DMS153 (cell line): ENCODE measurements at regions not wholly inside any gene's neighbourhood (a gene's known extent, or its start where the extent isn't known, plus 50 kb on each side); places are given as distances from the start of the nearest gene placed in this dataset.
"Not testable (repeated sequence)": the region's sequence is repeated elsewhere in the genome, so short reads cannot be mapped to it uniquely, and the experiment has no call there.

Source experiments
- DNase-seq: peaks from one replicate; lab custom pipeline; 2025; lab: John Stamatoyannopoulos, UW

DNA sequence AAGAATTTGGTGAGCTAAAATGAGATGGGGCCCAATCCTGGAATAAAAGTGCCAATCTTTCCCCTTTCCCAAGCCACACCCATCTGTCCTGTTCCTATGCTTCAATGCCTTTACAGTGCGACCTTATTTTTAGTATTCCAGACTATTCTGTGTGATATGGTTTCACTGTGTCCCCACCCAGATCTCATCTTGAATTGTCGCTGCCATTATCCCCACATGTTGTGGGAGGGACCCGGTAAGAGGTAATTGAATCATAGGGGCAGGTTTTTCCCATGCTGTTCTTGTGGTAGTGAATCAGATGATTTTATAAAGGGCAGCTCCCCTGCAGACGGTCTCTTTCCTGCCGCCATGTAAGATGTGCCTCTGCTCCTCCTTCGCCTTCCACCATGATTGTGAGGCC is 129.3 kb upstream of the KIF26B start:
- no peak for DNase-seq

DNA sequence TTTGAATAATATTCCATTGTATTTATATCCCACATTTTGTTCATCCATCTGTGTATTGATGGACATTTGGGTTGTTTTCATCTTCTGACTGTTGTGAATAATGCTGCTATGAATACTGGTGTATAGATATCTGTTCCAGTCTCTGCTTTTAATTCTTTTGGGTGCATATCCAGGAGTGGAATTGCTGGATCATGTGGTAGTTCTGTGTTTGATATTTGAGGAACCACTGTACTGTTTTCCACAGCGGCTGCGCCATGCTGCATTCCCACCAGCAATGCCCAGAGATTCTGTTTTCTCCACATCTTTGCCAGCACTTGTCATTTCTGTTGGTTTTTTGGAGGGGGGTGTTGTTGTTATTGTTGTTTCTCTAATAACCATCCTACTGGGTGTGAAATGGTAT is 131.6 kb upstream of the KIF26B start:
- DNase-seq, result no peak

DNA sequence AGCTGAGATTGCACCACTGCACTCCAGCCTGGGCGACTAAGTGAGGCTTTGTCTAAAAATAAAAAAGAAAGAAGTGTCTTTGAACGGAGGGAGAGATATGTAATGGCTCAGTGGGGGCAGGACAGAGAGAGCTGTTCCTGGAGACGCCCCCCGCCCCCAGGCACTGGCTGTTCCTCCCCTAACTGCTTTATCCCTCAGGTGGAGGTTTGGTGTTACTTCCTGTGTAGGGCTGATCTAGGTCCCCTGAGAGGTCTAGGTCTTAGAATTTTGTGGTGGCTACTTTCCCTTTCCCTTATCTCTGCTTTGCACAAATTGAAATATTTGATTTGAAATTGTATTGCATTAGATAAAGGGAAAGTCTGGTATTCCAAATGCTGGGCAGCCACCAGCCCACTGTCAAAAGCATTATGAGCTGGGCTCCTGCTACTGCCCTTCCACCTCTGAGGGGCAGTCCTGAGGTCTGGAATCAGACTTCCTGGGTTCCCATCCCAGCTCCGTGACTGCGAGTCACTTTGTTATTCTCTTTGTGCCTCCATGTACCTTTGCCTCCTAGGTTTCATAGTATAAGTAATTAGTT is 134.8 kb upstream of the KIF26B start:
- no peak for DNase-seq

DNA sequence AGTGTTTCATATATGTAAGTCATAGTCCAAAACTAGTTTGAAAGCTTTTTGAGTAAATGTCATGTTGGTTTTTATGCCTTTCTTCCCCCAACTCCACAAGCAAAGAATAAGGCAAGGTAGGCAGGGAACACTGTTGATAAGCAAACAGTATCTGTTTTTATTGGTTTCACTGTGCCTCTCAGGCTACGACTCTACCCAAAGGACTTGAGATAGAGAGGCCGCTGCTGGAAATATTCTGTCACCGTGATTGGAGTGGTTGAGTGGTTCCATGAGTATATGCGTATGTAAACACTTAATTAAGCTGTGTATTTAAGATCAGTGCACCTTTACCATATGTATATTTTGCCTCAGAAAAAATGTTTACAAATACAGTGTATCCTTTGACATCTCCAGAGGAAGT is 138.1 kb upstream of the KIF26B start:
- DNase-seq, result peak; percentile 98

DNA sequence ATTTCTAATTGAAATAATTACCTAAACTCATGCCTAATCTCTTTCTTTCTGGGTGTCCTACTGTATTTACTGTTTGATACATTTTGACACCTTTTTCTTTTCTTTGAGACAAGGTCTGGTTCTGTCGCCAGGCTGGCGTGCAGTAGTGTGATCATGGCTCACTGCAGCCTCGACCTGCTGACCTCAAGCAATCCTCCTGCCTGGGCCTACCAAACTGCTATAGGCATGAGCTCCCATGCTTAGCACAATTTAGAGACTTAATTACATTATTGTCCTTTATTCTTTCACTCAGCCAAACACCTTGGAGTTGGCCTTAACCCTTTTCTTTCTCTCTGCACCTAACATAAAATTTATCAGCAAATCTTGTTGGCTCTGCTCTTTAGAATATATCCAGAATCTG is 139.8 kb upstream of the KIF26B start:
- DNase-seq, result no peak

DNA sequence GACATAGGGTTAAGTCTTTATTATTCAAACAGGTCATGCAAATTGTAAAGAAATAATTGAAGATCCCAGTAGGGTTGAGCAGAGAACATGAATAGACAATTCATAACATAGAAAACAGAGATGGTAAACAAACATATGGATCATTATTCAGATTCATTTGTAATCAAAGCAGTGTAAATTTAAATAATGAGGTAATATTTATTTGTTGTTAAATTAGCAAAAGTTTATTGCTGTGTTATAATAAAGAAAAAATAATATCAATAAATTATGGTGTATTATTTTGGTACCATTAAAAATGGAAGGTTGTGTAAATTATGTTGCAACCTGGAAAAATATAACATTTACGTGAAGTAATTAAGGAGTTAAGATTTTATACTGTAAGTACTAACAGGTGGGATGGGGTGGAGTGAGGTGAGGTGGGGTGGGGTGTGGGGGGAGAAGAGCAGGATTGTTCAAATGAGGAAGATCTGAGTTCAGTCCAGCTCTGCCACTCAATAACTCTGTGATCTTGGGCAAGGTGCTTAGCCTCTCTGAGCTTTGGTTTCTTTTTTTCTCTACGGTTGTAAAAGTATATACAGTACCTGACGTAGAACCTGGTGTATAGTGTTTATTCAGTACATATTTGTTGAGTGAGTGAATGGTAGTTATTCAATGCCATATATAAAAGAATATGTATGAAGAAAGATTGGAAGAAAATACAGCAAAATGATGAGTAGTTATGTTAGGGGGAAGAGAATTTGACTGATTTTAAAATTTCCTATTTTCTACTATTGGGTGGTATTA is 140.3 kb upstream of the KIF26B start:
- no peak for DNase-seq

DNA sequence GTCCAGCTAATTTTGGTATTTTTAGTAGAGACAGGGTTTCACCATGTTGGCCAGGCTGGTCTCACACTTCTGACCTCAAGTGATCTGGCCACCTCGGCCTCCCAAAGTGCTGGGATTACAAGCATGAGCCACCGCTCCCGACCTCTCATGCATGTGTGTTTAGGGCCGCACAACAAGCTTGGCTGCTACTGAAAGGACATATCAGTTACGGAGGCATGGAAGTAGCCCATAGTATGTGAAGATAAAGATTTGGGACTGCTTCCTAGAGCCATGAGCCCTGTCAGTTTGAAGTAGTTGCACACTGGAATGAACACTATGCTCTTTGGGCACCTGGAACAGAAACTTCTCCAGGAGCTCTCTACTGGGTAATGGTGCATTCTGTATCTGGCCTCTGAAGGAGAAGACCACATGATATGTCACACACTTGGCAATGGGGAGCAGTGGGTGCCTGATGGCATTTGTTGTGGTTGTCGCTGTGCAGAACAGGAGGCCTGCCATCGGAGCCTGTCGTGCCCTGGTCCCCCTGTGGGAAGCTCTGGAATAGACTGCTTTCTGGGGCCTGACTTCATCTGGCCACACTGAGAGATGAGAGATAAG is 144.7 kb upstream of the KIF26B start:
- DNase-seq, result no peak

DNA sequence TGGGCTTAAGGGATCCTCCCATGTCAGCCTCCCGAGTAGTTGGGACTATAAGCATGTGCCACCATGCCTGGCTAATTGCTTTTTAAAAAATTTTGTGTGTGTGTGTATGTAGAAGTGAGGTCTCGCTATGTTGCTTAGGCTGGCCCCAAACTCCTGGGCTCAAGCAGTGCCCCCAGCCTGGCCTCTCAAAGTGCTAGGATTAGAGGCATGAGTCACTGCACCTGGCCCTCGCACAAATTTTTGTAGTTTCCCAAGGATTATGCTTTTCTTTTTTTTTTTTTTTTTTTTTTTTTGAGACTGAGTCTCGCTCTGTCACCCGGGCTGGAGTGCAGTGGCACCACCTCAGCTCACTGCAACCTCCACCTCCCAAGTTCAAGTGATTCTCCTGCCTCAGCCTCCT is 144.4 kb upstream of the HNRNPU start:
- no peak for DNase-seq

DNA sequence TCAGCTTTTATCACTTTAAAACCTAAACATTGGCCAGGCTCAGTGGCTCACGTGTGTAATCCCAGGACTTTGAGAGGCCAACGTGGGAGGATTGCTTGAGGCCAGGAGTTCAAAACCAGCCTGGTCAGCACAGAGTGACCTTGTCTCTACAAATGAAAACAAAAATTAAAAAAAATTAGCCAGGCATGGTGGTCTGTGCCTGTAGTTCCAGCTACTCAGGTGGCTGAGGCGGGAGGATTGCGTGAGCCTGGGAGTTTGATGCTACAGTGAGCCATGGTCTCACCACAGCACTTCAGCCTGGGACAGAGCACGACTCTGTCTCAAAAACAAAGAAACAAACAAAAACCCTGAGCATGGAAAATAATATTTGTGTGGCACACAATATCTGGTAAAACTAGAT is 143.5 kb upstream of the HNRNPU start:
- DNase-seq, result no peak

DNA sequence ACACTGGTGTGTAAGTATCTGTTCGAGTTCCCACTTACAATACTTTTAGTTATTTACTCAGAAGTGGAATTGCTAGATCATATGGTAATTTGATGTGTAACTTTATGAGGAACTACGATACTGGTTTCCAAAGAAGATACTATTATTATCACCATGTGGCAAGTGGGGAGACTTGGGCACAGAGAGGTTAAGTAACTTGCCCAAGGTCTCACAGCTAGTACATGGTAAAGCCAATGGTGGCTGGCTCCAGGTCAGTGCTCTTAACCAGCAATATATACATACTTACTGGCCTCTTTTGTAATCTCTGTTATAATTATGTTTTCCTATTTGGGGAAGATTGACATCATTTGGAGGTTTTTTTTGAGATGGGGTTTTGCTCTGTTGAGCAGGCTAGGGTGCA is 138.9 kb upstream of the HNRNPU start:
- no peak for DNase-seq

DNA sequence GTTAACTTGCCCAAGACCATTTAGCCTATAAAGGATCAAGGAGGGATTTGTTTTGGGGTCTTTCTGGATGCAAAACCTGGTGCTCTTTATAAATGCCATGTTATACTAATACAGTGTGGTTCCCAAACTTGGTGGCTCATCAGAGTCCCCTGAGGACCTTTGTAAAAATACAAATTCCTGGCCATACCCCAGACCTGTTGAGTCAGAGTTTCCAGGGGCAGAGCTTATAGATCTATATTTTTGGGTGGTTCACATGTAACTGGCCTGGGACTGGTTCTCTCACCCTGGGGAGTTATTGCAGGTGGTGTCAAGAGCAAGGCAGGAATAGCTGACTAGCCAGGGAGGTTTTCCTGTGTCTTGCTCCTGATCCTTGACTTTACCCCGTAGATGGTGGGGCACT is 136.9 kb upstream of the HNRNPU start:
- DNase-seq, result no peak

DNA sequence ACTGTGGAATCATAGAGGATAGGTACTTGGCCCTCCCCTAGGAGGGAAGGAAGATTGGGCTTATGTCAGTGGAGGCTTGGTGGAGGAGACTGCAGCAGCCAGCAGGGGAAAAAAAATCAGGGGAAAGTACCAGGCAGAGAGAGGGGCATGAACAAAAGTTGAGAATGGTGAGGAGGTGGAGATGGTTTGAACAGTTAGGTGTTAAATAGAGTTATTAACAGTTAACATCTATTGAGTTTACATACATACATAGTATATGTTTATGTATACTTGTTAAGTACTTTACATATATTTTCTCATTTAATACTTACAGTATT is 136.5 kb upstream of the HNRNPU start:
- no peak for DNase-seq

DNA sequence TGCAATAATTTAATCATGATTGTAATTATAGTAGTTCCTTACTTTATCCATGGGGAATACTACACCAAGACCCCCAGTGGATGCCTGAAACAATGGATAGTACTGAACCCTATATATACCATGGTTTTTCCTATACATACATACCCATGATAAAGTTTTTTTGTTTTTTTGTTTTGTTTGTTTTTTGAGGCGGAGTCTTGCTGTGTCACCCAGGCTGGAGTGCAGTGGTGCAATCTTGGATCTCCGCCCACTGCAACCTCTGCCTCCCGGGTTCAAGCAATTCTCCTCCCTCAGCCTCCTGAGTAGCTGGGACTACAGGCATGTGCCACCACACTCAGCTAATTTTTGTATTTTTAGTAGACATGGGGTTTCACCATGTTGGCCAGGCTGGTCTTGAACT is 135.3 kb upstream of the HNRNPU start:
- DNase-seq, result not testable (repeated sequence)

DNA sequence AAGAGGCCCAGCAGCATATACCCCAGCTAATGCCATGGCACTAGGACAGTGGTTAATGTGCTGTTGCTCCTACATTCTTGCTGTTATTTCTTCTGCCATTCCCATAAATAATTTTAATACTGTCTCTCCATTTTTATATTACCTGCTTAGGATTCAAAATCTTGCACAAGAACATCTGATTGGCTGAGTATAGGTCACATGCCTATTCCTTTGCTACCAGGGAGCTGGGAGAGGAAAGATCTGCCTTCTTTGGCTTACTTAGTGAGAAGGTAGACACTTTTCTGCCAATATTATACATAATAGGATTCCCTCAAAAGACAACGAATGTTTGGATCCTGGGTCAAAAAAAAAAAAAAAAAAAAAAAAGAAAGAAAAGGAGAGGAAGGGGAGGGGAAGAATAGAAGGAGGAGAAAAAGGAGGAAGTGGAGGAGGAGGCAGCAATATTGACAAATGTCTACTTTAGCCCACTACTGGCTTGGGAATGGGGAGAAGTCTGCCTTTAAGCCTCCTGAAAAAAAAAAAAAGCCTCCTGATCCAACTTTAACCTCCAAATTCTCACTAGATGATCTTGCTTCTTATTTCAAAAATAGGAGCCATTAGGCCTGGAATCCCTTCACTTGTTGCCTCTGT is 134.5 kb upstream of the HNRNPU start:
- DNase-seq, result no peak

DNA sequence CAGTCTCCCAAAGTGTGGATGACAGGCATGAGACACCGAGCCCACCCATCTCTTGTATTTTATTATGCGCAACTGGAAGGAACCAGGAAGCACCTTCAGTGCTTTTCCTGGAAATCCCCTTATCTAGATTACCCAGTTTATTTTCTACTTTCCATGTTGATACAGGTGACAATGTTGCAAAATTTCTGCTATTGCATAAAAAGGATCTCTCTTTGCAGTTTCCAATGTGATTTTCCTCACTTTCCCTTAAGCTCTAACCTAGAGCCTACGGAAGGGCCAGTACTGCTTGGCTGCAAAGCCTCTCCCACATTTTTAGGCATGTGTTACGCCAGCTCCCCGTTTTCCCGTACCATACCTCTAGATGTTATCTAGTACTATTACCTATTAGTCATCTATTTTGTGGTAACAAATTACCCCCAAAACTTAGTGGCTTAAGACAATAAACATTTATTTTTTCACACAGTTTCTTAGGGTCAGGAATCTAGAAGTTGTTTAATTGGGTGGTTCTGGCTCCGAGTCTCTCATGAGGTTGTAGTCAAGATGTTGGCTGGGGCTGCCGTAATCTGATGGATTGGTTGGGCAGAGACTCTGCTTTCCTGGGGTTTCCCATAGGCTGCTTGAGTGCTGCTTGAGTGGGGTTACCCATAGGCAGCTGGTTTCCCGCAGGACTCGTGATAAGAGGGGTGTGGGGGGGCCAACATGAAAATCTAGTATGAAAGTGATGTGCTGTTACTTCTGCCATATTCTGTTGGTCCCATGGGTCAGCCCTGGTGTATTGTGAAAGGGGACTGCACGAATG is 131.5 kb upstream of the HNRNPU start:
- DNase-seq, result no peak

DNA sequence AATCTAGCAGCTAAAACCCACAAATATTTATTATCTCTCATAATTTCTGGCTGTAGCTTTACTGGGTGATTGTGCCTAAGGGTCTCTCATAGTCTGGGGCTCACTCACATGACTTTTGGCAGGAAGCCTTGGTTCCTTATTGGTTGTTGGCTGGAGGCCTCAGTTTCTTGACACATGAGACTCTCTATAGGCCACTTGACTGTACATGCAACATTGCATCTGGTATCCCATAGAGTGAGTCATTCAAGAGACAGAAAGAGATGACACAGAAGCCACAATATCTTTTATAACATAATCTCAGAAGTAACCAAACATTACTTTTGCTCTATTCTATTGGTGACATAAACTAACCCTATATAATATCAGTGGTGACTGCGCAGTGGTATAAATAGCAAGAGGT is 128.5 kb upstream of the HNRNPU start:
- no peak for DNase-seq

DNA sequence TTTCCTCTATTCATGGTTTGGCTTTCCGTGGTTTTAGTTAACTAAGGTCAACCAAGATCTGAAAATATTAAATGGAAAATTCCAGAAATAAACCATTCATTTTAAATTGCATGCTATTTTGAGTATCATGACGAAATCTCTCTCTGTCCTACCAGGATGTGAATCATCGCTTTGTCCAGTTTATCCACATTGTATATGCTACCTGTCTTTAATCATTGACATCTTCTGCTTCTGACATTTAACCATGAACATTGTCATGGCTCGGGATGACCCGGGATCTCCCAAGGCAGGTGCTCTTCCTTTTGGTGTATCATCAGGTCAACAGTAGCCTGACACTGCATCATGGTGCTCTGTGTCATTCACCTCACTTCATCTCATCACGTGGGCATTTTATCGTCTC is 125.5 kb upstream of the HNRNPU start:
- DNase-seq, result no peak

DNA sequence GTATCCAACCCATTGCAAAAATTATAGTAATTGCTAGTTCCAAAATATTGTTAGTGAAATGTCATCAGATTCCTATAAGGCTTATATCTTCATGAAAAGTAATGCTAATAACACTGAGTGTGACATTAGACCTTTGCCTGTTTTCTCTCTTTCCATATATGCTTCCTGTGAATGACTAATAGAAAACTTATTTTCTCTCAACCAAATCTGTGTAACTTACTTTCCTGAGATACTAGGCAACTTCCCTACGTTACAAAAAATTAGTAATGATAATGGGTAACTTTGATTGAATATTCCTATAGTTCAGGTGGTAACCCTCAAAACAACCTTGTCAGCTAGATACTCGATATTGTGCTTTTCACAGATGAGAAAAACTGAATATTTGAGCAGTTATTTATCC is 124.2 kb upstream of the HNRNPU start:
- no peak for DNase-seq

DNA sequence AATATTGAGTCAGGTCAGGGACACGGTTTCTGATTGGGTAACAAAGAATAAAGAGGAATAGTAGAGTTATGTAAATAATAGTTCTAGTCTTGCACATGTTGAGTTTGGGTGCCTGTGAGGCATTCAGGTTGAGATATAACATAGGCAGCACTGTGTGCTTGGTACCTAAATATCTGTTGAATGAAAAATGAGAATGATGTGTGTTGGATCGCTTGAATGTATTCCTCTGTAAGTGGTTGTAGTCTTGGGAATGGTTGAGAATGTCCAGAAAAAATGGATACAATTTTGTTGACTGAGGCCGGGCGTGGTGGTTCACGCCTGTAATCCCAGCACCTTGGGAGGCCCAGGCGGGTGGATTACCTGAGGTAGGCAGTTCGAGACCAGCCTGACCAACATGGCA is 116.3 kb upstream of the HNRNPU start:
- DNase-seq, result no peak

DNA sequence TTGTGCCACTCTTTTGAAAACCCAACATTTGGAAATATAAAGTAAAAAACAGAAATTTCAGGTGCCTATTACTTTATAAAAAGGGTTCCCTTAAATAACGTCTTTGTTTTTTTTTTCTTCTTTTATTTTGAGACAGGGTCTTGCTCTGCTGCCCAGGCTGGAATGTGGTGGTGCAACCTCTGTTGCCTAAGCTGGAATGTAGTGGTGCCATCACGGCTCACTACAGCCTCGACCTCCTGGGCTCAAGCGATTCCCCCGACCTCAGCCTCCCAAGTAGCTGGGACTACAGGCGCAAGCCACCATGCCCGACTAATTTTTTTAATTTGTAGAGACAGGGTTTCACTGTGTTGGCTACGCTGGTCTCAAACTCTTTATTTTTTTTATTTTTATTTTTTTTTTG is 110.2 kb upstream of the HNRNPU start:
- DNase-seq, result no peak

DNA sequence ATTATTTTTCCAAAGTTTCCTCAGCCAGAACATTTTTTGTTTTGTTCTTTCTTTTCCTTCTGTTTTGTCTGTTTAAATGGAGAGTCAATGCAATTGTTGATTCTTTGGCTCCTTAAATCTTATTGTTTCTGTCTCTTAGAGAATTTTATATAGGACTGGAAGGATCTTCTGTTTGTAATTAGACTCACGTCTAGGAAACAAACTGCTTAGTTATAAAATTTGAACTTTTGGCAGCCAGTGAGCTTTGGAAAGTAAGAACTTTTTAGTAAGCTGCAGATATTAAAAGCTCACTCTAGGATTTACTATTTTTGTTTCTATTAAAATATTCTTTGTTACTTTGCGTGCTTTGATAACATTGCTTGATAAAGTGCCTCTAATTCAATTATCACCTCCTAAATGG is 109.8 kb upstream of the HNRNPU start:
- no peak for DNase-seq

DNA sequence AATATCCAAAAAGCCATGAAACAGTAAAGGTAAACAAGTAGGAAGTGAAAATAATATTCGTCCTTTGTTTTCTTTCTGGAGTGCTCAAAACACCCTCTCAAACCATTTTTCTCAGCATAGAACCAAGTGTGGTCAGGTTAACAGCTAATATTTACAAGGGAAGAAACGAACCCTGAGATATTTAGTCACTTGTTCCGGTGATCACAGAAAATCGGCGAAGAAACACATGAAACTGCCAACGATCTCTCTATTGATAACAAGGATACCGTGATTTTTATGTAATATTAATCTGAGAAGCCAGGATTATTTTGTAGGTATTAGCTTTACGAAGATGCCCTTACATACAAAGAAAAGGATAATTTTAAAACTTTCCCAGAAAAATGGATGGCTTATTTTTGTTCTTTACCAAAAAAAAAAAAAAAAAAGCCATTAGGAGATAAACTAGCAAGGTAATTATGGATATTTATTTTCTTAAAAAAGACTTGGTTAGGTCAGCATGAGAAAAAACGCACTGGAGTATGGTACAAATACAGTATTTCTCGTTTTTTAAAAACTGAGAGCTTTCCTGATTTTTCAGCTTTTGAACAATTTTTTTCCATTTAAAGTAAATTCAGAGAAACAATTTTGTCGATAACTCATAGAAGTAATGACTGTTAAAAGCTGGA is 107.3 kb upstream of the HNRNPU start:
- no peak for DNase-seq
